Occipital lobe (tissue), 1 donor: ENCODE measurements at regions not wholly inside any gene's neighbourhood (a gene's known extent, or its start where the extent isn't known, plus 50 kb on each side); places are given as distances from the start of the nearest gene placed in this dataset.
A peak's percentile ranks its signal among the peaks of the same experiment; 100 is the strongest.

ENCODE experiments used
- DNase-seq: peaks from one replicate; lab custom pipeline; 2025; lab: John Stamatoyannopoulos, UW

DNA sequence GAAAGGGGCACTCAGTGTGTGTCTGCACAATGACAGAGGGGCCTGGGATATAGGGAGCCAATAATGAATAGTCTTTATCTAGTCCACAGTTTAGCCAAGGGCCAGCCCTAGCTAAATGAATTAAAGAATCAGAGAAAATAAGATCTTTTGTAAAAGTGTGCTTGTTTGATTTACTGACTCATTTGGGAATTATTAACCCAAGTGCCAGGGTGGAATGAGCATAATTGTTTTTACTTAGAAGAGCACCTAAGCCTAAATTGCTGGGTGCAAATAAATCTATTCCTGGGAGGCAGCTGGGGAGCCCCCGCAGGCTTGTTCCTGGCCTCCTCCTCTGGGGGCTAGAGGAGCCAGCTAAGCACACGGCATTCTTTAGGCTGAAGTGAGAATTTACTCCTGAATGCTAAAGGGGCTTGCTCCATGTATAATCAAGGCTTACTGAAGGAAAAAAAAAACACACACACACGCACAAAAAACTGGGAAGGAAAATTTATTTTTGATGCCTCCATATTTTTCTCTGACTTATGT is 405.3 kb upstream of the SUCLG2 start:
- DNase-seq: no peak

DNA sequence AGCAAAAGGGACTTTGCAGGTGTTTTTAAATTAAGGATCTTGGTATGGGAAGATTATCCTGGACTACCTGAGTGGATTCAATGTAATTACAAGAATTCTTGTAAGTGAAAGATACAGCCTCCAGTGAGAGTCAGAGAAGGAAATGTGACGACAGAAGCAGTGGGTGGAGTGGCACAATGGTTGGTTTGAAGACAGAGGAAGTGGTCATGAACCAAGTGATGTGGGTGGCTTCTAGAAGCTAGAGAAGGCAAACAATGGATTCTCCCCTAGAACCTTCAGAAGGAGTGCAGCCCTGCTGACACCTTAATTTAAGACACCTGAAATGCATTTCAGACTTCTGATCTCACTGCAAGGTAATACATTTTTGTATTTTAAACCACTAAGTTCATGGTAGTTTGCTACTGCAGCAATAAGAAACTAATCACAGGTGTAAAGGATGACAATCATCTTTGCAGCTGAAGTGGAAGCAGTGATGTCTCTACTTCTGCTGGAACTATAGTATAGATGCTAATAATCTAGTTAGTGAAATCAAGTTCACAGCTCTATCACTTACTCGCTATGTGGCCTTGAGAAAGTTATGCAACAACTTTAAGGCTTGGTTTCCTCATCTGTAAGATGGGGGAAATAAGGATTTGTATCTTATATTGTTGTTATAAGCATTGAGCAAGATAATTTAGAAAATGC is 403.4 kb upstream of the SUCLG2 start:
- no peak for DNase-seq

- no peak for DNase-seq
These were observed 402.1 kb upstream of the SUCLG2 start for GRCh38 chr3:68056556-68056955.

- no peak for DNase-seq
These were observed 400.8 kb upstream of the SUCLG2 start for GRCh38 chr3:68055215-68055614.

GRCh38 chr3:68049776-68050175 is 395.4 kb upstream of the SUCLG2 start:
- DNase-seq: no peak

GRCh38 chr3:68045976-68046375 is 391.6 kb upstream of the SUCLG2 start:
- DNase-seq: no peak

GRCh38 chr3:68033867-68034266 is 379.5 kb upstream of the SUCLG2 start:
- DNase-seq: no peak

DNA sequence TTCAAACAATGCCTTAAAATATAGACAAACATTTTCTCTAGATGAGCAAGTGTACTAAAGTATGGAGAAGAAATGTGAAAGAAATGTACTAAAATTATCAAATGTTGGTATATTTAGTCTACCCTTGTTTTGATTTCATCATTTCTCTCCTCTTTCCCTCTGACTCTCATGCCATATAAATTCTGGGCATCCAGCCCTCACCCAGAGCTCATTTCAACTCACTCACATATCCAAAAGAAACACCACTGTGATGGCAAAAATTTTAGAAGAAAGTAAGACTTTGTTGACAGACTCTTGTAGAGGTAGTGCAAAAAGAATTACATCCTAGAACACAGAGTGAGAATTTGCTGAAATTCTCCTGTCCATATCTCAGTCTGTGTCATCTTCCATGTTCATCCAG is 377.8 kb upstream of the SUCLG2 start:
- DNase-seq: no peak

DNA sequence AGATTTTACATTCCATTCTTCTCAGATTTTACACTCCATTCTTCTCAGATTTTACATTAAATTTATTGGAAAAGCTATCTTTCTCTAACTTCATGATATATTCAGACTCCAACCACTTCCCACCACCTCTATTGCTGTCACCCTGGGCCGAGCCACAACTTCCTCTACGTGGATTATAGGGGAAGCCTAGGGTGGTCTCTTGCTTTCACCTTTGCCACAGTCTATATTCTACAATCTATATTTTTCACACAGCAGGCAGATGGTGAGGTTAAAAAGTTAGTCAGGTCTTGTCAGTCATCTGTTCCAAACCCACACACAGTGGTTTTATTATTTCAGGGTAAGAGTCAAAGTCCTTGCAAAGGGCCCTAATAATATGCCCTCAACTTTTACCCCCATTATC is 370.8 kb upstream of the SUCLG2 start:
- DNase-seq: no peak

- no peak for DNase-seq
These were observed 365.5 kb upstream of the SUCLG2 start for GRCh38 chr3:68019876-68020275.

DNA sequence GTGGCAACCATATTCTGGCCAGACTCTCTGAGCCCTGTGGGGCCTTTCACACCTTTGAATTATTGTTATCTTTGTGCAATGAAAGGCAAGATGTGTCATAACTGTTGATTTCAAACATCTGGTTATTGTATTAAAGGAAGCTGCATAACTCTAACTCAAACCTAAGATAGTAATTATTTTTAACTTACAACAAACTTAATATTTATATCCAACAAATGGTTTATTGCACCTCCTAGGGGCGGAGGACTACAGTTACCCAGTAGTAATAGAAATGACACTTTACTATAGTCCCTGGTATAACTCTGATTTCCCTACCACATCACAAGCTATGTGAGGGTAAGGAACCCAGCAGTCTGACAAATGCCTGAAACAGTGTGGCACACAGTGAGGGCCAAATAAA is 363.9 kb upstream of the SUCLG2 start:
- DNase-seq: no peak

DNA sequence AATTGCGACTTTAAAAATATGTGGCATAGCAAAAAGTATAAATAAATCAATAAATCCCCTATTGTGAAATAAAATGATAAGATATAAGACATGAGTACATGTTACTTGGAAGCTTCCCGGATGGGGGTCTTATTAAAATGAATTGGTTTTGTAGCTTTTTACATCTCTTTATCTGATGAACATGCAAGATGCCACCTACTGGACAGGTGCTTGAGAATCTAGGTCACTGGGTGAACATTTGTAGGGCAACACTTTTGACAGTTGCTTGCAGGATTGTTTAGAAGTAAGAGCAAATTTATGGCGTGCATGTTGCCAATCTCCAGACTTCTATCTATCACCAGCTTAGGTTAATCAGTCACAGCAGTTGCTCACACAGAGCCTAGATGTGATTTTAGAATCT is 362.7 kb upstream of the SUCLG2 start:
- no peak for DNase-seq

GRCh38 chr3:68009900-68010299 is 355.5 kb upstream of the SUCLG2 start:
- DNase-seq: no peak

- DNase-seq: peak; percentile 40
These were observed 353.3 kb upstream of the SUCLG2 start for GRCh38 chr3:68007621-68008226.

DNA sequence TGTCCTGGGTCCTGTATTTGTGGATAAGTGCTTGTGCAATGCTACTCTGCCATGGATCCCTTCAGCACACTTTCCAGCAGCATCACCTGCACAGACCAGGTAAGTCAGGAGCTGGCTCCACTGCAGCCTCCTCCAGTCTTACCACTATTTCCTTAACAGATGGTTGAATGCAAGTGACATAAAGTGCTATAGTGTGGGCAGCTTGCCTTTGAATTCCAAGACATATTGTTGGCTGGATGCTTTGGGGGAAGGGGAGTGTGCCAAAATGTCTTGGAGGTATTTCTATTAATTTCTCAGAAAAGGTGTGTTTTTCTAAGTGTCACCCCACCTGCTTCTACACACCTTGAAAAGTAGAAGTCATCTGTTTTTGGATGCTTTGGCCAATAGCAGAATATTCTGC is 352.2 kb upstream of the SUCLG2 start:
- no peak for DNase-seq

- no peak for DNase-seq
These were observed 349.7 kb upstream of the SUCLG2 start for GRCh38 chr3:68004091-68004490.

DNA sequence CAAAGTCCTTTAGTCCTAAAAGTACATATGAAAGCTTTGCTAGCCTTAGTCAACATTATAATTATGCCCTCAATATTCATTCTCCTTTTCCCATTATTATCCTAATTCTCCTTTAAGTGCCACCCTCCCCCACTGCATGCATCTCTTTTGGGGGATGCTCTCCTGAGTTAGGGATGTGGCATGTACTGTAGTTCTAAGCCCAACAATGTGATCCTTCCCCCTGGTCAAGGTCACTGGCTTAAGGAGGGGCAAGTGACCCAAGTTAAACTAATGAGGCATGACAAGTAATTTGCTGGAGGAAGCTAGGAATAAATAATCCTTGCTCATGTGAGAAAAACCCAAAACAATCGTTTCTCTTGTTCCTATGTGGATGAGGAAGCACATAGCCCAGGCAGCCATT is 343.9 kb upstream of the SUCLG2 start:
- DNase-seq: no peak

GRCh38 chr3:67995206-67995605 is 340.8 kb upstream of the SUCLG2 start:
- DNase-seq: no peak

DNA sequence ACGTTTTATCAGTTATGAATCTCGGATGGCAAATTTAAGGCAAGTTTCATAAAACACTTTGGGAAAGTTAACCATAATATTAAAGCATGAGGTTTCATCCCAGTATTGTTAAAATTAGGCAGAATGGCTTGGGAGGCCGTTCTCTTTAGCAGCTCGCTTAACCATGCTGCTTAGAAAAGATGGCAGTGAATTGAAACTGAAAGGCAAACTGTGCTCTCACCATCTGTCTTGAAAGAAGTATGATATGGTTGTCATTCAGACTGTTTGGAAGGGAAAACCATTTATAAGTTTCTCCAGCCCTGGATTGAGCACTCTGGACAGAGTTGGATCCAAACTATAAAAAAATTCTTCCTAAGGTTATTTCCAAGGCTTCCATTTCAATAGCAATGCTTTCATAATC is 332.3 kb upstream of the SUCLG2 start:
- DNase-seq: no peak

DNA sequence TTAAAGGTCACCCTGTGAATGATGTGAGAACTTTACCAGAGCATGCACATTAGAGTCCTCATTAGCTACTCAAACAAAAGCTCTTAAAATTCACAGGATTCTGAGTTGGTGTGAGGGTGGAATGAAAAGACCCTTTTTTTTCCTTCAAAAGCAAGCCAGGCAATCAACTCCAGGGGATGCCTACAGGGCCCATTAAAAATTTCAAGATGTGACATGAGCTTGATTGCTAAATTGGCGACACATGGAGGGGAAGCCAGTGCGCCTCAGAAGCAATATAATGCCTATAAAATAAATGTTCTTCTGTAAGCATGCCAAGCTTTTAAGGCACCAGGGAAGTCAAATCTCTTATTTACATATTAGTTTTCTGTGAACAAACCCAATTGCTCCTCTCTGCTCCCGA is 328.8 kb upstream of the SUCLG2 start:
- DNase-seq: no peak

DNA sequence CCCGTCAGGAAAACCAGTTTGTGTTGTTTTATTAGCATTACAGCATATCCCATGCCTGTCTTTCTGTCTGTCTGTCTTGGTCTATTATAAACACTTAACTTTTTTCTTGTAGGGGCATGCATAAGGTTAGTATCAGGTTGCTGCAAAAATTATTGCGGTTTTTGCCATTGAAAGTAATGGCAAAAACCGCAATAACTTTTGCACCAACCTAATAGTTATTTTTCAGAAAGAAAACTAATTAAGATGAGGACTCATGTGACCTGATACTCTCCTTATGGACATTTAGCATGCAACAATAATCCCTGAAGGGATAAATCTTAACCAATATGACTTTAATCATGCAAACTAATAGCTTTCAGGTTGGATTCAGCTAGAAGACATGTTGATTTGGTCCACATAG is 326.7 kb upstream of the SUCLG2 start:
- no peak for DNase-seq

GRCh38 chr3:67979342-67979741 is 324.9 kb upstream of the SUCLG2 start:
- no peak for DNase-seq

DNA sequence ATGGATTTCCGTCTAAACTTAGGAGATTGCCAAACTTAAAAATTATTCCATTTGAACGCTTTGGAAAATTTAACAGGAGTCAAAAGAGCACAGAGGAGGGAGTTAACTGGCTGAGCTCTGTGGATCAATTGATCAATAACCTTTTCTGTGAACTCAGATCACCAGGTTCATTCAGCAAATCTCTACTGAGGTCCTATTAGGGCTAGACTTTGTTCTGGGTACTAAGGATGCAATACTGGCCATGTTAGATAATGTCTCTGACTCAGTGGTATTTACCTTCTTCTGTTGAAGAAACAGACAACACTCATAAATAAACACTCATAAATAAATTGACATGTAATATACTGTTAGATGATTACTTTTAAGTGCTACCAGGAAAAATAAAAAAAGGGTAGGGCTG is 323.4 kb upstream of the SUCLG2 start:
- no peak for DNase-seq
